HG03064 (cell line): ENCODE measurements at regions not wholly inside any gene's neighbourhood (a gene's known extent, or its start where the extent isn't known, plus 50 kb on each side); places are given as distances from the start of the nearest gene placed in this dataset.
"Not testable (repeated sequence)": the region's sequence is repeated elsewhere in the genome, so short reads cannot be mapped to it uniquely, and the experiment has no call there.

Experiments
- ATAC-seq: cut with Tn5 transposase; IDR thresholded peaks from one replicate; pipeline ENCODE4 v1.9.1; 2021; ENCODE audit warnings: low read depth; ENCODE audit not compliant: unreplicated experiment

GRCh38 chr6:16950825-16951495, 150.9 kb upstream of the STMND1 start:
- no peak for ATAC-seq

- ATAC-seq: no peak
Measured at GRCh38 chr6:16950302-16950701, 151.5 kb upstream of the STMND1 start.

GRCh38 chr6:16949716-16950115, 152.1 kb upstream of the STMND1 start:
- ATAC-seq: no peak

- no peak for ATAC-seq
Measured at GRCh38 chr6:16948396-16948795, 153.5 kb upstream of the STMND1 start.

- no peak for ATAC-seq
Measured at GRCh38 chr6:16947375-16948015, 154.4 kb upstream of the STMND1 start.

- no peak for ATAC-seq
Measured at GRCh38 chr6:16944596-16944995, 157.3 kb upstream of the STMND1 start.

GRCh38 chr6:16939839-16940238, 162.0 kb upstream of the STMND1 start:
- ATAC-seq: no peak

GRCh38 chr6:16939351-16939750, 162.5 kb upstream of the STMND1 start:
- no peak for ATAC-seq

- ATAC-seq: no peak
Measured at GRCh38 chr6:16936893-16937292, 165.0 kb upstream of the STMND1 start.

- ATAC-seq: no peak
Measured at GRCh38 chr6:16933961-16934360, 167.9 kb upstream of the STMND1 start.

- ATAC-seq: no peak
Measured at GRCh38 chr6:16933532-16933931, 168.3 kb upstream of the STMND1 start.

GRCh38 chr6:16932920-16933319, 168.9 kb upstream of the STMND1 start:
- no peak for ATAC-seq

- not testable (repeated sequence) for ATAC-seq
Measured at GRCh38 chr6:16931079-16931478, 169.8 kb upstream of the ATXN1 start.

- no peak for ATAC-seq
Measured at GRCh38 chr6:16930432-16930831, 169.2 kb upstream of the ATXN1 start.

- no peak for ATAC-seq
Measured at GRCh38 chr6:16929809-16930208, 168.5 kb upstream of the ATXN1 start.

GRCh38 chr6:16928387-16928786, 167.1 kb upstream of the ATXN1 start:
- ATAC-seq: no peak

- ATAC-seq: no peak
Measured at GRCh38 chr6:16927205-16927604, 165.9 kb upstream of the ATXN1 start.

- ATAC-seq: no peak
Measured at GRCh38 chr6:16925461-16925860, 164.2 kb upstream of the ATXN1 start.

GRCh38 chr6:16922282-16922681, 161.0 kb upstream of the ATXN1 start:
- no peak for ATAC-seq

- ATAC-seq: no peak
Measured at GRCh38 chr6:16921399-16922110, 160.3 kb upstream of the ATXN1 start.

GRCh38 chr6:16918586-16918985, 157.3 kb upstream of the ATXN1 start:
- no peak for ATAC-seq

- ATAC-seq: no peak
Measured at GRCh38 chr6:16914184-16914583, 152.9 kb upstream of the ATXN1 start.
